GM12874 (cell line): ENCODE measurements at regions not wholly inside any gene's neighbourhood (a gene's known extent, or its start where the extent isn't known, plus 50 kb on each side); places are given as distances from the start of the nearest gene placed in this dataset.

ENCODE experiments used
- CTCF ChIP-seq: IDR thresholded peaks from 2 replicates; pipeline ENCODE4 v1.5.1; 2011; ENCODE audit warnings: low read depth, mild to moderate bottlenecking, control low read depth, low read length, moderate library complexity; ENCODE audit not compliant: insufficient read depth

GRCh38 chr18:30595942-30596341, 446.6 kb downstream of the DSC3 start:
- no peak for TF ChIP-seq CTCF

GRCh38 chr18:30591462-30591861, 451.1 kb downstream of the DSC3 start:
- TF ChIP-seq CTCF, result no peak

GRCh38 chr18:30588673-30589164, 453.8 kb downstream of the DSC3 start:
- no peak for TF ChIP-seq CTCF

- no peak for TF ChIP-seq CTCF
These were observed 458.8 kb downstream of the DSC3 start for GRCh38 chr18:30583768-30584167.

- no peak for TF ChIP-seq CTCF
These were observed 460.5 kb downstream of the DSC3 start for GRCh38 chr18:30582078-30582477.

- TF ChIP-seq CTCF, result no peak
These were observed 463.8 kb downstream of the DSC3 start for GRCh38 chr18:30578707-30579106.

GRCh38 chr18:30572214-30572613, 470.3 kb downstream of the DSC3 start:
- TF ChIP-seq CTCF, result no peak

GRCh38 chr18:30568333-30568732, 474.2 kb downstream of the DSC3 start:
- TF ChIP-seq CTCF, result no peak
